D341Med (cell line): ENCODE measurements at regions not wholly inside any gene's neighbourhood (a gene's known extent, or its start where the extent isn't known, plus 50 kb on each side); places are given as distances from the start of the nearest gene placed in this dataset.
"Not testable (repeated sequence)": the region's sequence is repeated elsewhere in the genome, so short reads cannot be mapped to it uniquely, and the experiment has no call there.

Experiments
- DNase-seq: peaks from one replicate; pipeline ENCODE4 v3.0.0; 2012; ENCODE audit warnings: low spot score

GRCh38 chr9:74007833-74008232 lies 489.3 kb upstream of the RORB start:
- DNase-seq: no peak

GRCh38 chr9:74016004-74016403 lies 481.1 kb upstream of the RORB start:
- no peak for DNase-seq

GRCh38 chr9:74025402-74025925 lies 471.7 kb upstream of the RORB start:
- no peak for DNase-seq

- no peak for DNase-seq
Observed at GRCh38 chr9:74032421-74032820, 464.7 kb upstream of the RORB start.

- DNase-seq: no peak
Observed at GRCh38 chr9:74035786-74036185, 461.3 kb upstream of the RORB start.

- no peak for DNase-seq
Observed at GRCh38 chr9:74036549-74037231, 460.4 kb upstream of the RORB start.

GRCh38 chr9:74037274-74037673 lies 459.9 kb upstream of the RORB start:
- DNase-seq: no peak

GRCh38 chr9:74041588-74041987 lies 455.5 kb upstream of the RORB start:
- no peak for DNase-seq

GRCh38 chr9:74044844-74045243 lies 452.3 kb upstream of the RORB start:
- DNase-seq: no peak

- DNase-seq: no peak
Observed at GRCh38 chr9:74056023-74056422, 441.1 kb upstream of the RORB start.

GRCh38 chr9:74057051-74057450 lies 440.1 kb upstream of the RORB start:
- DNase-seq: not testable (repeated sequence)

GRCh38 chr9:74064702-74065101 lies 432.4 kb upstream of the RORB start:
- DNase-seq: no peak

GRCh38 chr9:74066128-74066527 lies 431.0 kb upstream of the RORB start:
- DNase-seq: no peak

GRCh38 chr9:74066605-74067004 lies 430.5 kb upstream of the RORB start:
- no peak for DNase-seq

GRCh38 chr9:74071502-74071901 lies 425.6 kb upstream of the RORB start:
- no peak for DNase-seq

GRCh38 chr9:74073897-74074296 lies 423.2 kb upstream of the RORB start:
- DNase-seq: no peak

- DNase-seq: no peak
Observed at GRCh38 chr9:74078647-74079046, 418.5 kb upstream of the RORB start.

- DNase-seq: not testable (repeated sequence)
Observed at GRCh38 chr9:74080652-74081051, 416.5 kb upstream of the RORB start.

GRCh38 chr9:74083681-74084433 lies 413.3 kb upstream of the RORB start:
- no peak for DNase-seq

- not testable (repeated sequence) for DNase-seq
Observed at GRCh38 chr9:74085384-74086037, 411.6 kb upstream of the RORB start.

GRCh38 chr9:74090921-74091320 lies 406.2 kb upstream of the RORB start:
- not testable (repeated sequence) for DNase-seq

- DNase-seq: no peak
Observed at GRCh38 chr9:74092491-74092834, 404.7 kb upstream of the RORB start.

- not testable (repeated sequence) for DNase-seq
Observed at GRCh38 chr9:74094037-74094436, 403.1 kb upstream of the RORB start.
